CD4-positive, alpha-beta T cell treated with Interleukin-12 subunit alpha and Interleukin-12 subunit beta, for 1 hour (primary cell): ENCODE measurements at regions not wholly inside any gene's neighbourhood (a gene's known extent, or its start where the extent isn't known, plus 50 kb on each side); places are given as distances from the start of the nearest gene placed in this dataset.
"Not testable (repeated sequence)": the region's sequence is repeated elsewhere in the genome, so short reads cannot be mapped to it uniquely, and the experiment has no call there.

Experiments
- DNase-seq: peaks from one replicate; pipeline ENCODE4 v3.0.0-alpha.2; 2020

DNA sequence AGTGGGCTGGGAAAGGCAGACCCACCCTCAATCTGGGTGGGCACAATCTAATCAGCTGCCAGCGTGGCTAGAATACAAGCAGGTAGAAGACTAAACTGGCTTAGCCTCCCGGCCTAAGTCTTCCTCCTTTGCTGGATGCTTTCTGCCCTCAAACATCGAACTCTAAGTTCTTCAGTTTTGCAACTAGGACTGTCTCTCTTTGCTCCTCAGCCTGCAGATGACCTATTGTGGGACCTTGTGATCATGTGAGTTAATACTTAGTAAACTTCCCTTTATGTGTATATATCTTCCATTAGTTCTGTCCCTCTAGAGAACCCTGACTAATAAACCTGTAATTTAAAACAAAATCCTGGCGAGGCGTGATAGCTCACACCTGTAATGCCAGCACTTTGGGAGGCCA is 51.8 kb upstream of the SLC39A8 start:
- DNase-seq = not testable (repeated sequence)

DNA sequence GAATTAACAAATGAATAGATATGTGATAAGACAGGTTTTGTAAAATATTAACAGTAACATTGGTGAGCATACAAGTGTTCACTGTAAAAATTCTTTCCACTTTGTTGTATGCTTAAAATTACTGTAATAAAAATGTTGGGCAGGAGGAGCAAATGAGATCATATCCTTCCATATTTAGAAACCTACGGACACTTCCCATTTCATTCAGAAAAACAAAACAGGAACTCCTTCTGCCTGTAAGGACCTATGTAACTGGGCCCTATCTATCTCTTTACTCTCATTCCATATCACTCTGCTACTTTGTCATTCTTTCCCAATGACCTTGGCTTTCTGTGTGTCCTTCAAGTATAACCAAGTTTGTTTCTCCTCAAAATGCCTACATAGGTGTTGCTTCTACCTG is 53.7 kb upstream of the SLC39A8 start:
- no peak for DNase-seq

DNA sequence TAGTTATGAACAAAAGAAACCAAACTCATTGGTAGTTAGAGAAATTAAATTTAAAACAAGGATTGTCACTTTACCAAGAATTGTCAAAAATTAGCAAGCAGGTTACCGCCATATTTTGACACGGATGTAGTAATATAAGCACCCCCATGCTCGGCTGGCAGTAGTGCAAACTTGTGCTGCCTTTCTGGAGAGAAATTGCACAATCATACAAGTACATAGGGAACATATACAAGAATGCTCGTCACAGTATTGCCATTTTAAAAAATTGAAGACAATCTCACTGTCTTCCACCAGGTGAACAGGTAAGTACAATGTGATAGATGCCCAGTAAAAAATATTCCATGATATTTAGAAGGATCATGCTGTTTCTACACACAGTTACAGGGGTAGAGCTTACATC is 55.6 kb upstream of the SLC39A8 start:
- no peak for DNase-seq

DNA sequence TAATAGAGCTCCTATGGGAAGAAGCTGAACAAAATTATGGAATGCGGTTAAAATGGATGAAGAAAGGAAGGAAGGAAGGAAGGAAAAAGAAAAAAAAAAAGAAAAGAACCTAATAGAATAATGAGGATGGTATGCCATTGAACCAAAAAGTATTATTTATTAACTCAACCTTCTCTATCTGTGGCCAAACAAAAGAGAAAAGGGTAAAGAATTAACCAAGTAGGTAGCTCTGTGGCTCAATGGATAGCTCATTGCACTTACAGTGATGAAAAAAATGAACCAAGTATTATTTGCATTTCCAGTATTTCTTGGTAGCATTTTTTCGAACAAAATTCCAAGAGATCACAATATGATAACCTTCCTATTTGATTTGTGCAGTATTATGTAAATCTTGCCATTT is 56.9 kb upstream of the SLC39A8 start:
- no peak for DNase-seq

DNA sequence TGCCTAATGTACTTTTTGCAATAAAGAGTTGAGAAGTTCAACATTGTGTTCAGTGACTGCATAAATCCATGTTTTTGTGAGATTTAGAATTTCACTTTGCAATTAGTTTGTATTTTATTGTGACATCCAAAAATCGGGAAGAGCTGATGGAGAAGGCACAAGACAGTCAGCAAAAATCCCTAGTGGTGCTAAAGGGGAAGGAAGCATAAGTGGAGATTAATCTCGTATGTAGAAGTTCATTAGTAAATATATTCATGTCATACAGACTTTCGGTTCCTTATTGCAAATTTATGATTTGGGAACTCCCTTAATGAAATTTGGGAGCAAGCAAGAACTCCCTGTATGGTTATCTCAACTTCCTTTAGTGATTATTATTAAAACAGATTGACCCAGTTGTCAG is 57.8 kb upstream of the SLC39A8 start:
- no peak for DNase-seq

DNA sequence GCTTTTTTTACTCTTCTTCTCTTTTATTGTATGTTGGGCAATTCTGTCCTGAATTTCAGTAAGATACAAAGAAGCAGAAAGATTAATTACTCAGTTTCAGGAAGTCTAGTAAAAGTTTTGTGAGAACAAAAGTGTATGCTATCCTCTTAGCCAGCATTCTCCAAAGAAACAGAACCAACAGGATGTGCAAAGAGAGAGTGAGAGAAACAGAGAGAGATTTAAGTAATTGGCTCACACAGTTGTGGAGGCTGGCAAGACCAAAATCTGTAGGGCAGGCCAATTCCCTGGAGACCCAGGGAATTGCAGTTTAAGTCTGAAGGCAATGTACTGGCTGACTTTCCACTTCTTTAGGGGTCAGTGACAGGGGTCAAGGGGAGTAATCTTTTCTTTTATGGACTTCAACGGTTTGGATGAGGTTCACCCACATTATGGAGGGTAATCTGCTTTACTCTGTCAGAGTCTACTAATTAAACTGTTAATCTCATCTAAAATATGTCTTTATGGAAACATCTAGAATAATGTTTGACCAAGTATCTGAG is 59.2 kb upstream of the SLC39A8 start:
- DNase-seq = no peak

DNA sequence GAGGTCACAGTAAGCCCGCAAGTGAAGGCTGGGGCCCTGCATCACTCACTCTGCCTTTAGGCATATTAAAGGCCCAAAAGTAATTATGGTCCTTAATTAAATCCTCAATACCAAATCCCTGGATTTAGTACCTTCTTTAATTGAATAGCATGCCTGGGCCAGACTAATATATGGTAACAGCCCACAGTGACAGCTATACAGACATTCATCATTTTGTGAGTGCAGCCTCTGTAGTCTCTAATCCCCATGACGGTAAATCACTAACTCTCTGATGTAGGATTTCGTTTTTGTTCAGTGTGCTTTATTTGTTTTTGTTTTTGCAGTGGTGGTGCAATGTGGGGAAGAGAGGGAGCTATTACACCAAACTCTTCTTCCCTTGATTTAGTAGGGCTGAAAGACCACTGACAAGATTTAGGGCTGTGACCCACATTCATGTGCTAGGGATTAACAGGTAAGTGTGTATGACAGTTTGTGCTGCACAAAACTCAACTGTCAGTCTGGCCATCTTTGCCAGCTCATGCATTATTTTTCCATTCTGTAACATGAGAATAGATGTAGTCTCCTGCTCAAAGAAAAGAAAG is 60.6 kb upstream of the SLC39A8 start:
- DNase-seq = no peak

DNA sequence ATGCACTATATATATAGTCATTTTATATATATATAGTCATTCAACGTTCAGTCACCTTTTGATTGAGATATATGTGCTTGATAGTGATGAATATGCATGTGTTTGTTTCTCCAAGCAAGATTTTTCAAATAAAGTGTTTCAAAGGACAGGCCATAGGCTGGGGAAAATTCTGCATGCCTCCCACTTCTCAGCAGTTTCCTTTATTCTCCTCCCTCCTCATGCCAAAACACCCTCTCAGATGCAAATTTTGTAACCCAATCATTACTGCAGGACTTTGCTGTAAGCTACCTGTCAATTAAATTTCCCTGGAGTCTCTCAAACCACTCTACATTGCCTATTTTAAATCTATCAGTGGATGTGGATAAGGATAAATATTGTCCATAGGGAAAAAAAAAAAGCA is 65.6 kb upstream of the SLC39A8 start:
- not testable (repeated sequence) for DNase-seq

DNA sequence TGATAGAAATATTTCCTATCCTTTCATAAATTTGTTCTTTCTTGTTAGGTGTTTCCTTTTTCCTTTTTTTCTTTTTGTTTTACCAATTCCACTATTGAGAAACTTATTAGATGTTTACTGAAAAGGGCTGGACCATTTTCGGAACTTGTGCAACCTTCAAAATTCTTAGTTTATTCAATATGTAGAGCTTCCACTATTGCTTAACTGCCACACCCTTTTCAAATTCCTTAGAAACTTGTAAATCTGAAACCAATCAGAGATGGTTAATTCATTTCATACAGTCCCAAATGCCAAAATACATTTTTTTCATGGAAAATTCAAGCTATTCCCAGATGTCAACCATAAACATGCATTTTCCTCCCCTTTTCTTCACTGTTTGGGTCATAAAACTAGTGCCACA is 66.1 kb upstream of the SLC39A8 start:
- no peak for DNase-seq

DNA sequence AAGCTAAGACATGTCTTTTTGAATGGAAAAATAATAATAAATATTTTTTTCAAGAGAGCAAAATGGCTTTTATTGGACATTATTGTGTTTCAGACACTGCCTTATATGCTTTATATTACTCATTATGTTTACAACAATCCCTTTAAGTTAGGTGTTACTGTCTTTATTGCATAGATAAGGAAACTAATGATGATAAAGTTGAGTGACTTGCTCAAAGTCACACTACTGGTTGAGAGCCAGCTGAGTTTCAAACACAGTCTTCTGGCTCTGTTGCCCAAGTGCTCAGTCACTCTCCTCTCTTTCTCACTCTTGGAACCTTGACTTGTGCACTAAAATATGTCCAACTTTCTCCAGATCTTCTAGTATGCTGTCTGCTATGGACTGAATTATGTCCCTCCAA is 71.5 kb upstream of the SLC39A8 start:
- no peak for DNase-seq

DNA sequence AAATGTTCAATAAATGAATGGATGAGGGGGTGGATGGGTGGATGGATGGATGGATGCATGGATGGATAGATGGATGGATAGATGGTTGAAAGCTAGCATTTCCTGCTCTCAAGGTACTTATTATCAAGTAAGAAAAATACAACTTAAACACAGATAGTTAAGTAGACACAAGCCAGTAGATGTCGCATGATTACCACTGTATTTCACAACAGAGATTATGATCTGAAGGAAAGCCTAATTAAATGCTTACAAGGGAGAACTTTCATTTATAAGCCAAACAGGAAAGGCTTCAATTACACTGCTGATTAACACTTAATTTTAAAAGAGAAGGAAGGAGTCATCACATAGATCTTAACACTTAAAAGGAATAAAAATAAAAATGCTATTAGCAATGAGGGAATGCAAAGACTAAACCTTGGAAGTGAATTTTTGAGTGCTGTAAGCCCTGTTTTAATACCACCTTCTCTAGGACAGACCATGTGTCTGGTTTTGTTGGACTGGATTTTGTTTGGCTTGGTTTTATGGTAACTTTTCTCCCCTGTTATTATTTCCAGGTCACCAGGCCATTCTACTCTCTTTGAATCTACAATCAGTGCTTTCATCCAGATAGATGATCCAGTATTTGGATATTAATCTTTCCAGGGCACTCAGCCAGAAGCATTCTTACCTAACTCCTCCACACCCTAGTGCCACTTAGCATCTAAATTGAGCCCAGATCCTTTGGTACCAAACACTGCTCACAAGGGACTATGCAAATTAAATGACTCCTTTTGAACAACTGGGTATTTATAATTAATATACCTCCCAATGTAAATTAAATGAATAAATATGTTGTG is 75.5 kb upstream of the SLC39A8 start:
- DNase-seq = peak; percentile 15

DNA sequence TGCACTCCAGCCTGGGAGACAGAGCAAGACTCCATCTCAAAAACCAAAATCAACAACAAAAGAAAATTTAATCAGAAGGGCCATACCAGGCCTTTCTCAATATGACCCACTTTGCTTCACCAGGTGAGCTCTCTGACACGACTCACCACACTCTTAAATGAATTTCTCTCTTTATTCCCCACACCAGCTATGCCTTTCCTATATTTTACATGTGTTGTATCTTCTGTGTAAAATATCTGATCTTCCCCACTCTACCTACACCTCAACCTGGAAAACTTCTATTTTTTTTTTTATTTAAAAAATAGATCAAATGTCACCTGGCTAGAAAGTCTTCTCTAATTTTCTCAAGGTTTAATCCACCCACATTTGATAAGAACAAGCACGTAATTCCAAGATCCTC is 77.6 kb upstream of the SLC39A8 start:
- DNase-seq = no peak

DNA sequence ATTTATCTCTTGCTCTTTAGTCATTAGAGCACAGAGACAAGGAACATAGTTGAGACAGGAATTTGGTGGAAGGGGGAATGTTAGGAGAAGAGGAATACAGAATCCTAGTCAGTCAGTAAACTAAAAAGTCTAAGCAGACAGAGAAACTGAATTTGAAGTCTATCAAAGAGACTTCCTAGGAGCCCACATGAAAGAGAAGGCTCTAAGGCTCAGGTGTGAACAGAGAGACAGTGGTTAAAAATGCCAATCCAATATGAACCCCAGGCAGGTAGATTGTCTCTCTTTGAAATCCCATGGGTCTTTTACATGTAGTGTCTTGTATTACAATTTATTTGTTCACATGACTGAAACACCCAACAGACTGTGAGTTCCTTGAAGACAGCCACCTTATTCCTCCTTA is 77.8 kb upstream of the NFKB1 start:
- DNase-seq = no peak

DNA sequence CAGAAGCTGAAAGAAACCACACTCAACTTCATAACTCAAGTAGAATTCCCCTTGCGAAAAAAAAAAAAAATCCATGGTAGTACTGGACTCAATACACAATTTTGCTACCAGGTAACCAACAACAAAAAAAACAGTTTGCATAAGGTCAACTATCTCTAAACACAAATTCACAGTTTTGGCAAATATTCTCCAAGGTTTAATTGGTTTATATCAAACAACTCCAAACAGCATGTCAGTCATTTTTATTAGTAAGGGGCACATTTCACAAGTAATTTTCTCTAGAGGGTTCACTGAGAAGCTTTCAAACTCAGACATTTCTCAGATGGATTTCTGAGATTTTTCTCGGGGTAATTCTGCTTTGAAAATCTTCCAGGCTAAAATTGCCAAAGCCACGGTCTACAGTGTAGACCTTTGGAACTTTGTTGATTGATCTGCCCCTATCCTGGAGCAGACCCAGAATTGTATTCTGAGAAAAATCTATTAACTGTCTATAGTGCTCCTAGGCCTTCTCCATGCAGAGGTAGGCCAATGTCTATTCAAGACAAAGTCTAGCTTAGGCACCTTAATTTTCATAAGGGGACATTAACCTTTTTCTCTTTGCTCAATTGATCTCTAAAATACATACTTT is 73.7 kb upstream of the NFKB1 start:
- no peak for DNase-seq

DNA sequence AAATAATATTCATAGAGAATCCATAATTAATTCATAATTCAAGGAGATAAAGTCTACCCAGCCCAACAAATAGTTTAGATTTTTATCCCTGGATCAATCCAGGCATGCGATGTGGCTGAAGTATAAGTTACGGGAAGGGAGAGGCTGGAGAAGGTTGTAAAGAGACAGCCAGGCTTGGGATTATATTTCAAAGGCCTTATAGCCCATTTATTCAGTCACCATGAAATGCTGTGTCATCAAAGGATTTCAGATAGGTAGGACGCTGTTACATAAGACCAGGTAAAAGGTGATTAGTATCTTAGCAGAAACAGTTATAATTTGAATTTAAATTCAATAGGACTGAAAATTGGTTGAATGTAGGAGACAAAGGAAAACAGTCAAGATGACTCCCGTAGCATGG is 73.0 kb upstream of the NFKB1 start:
- no peak for DNase-seq

DNA sequence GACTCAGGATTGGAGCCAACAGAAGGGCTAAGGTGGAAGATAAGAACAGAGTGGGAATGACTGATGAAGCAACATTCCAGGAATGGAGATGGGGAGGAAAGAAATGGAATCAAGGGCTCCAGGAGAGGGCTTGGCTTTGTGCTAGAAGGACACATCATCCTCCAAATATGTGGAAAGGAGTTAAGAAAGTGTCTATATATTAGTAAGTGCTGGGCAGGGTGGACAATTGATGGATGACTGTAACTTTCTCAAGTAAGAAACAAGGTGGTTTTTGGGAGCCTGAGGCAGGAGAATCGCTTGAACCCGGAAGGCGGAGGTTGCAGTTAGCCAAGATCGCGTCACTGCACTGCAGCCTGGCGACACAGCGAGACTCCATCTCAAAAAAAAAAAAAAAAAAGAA is 71.6 kb upstream of the NFKB1 start:
- no peak for DNase-seq

DNA sequence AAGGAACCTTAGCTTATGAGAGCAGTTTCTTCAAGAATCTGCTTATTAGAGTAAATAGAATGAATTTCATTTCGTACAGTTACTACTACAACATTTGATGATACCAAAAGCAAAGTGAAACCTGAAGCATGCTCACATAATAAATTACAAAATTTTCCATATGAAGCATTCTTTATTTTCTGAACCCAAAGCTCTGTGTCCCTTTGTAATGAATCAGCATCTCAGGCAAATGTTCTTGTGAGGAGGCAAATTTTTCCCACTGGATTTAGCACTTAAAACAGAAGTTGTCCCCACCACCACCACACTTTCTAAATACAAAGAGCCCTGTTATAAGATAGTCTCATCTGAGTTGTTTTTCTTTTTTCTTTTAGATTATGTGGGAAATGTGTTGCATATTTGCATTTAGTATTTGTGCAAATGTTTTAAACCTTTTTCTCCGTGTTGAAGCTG is 70.7 kb upstream of the NFKB1 start:
- DNase-seq = no peak

DNA sequence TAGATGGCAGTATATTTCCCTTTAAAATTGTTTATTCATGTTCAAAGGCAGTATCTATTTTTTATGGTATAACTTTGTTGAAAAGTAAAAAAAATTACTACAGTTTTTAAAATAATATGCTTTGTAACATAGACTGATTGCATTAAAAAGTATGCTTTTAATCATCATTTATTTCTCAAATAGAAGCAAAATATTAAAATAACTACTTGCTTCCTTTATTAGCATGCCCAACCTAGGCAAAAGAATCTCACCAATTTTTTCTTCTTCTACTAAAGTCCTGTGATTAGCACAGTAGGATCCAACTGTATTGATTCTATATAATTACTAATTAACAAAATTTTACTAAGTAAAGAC is 69.6 kb upstream of the NFKB1 start:
- no peak for DNase-seq

DNA sequence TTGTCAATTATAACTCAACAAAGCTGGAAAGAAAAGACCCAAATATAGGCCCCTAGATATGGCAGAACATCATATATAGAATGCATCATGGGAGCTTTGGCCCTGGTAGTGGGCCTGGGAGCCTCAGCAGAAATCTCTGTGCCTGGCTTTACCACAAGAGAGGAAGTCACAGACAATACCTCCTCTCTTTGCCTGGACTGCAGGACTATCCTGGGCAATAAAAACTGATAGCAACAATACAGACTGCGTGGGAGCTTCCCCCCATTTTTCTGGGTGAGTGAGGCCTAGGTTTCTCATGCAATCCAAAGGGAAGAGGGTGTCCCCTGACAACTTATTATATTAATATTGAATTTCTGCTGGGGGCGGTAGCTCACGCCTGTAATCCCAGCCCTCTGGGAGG is 64.0 kb upstream of the NFKB1 start:
- DNase-seq = no peak

DNA sequence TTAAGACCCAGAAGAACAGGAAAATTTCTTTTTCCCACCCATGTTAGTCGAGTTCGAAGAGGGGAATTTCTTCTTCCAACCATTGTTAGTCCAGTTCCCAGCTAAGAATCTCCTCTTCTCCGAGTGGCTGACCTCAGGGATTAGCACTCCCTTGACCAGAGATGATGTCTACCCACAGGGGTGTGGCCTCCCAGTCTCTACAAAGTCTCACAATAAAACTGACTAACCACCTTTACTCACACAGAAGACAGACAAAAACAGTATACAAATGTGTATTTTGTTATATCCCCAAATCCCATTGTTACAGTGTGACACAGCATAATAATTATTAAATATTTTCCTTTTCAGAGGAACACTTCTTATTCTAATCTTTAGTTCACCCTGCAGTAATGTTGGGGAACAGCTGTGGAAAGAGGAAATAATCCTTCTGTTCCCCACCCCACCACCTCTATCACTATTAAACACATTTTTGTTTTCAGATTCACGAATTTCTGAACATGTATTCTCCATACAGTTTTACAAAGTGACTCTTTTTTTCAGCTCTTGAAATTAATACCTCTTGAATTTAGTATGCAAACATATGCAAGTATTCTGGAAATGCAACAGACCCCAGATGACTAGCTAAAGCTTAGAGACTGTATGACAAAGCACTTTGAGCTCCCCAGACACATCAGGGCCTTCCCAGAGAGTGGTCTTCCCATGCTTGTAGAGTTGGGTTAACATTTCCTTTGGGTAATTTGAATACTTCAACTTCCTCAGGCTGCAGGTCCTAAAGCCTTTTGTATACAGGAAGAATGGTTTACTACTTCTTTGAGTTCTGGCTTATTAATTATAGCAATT is 62.5 kb upstream of the NFKB1 start:
- no peak for DNase-seq

DNA sequence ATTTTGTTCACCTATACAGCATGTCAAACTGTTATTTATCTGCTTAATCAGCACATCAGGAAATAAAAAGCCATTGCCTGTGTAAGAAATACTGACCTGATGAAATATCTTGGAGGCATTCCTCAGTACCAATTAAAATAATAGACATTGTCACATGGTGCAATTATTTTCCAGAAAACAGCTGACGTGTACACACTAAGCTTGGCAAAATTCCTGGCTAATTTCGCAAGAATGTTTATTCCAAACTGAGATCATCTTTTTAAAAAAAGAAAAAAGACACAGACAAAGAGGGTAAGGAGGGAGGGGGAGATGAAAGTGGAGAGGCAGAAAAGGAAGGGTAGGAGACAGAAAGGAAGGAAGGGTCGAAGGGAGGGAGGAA is 61.9 kb upstream of the NFKB1 start:
- no peak for DNase-seq

DNA sequence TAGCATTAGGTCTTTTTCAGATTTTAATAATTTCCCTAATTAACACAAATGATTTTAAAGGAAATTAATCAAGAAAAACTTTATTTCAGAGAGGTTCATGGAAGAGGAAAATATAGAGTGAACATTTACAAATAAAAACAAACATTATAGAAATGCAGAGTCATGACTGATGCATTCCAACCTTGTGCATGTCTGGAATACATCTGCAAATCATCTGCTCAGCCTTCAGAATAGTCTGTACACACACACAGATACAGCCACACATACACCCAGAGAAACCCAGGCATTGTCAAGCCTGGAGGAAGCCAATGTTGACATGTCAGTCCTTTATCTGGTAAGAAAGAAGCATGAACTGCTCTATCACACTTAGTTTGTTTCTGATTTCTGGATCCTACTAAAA is 61.3 kb upstream of the NFKB1 start:
- no peak for DNase-seq

DNA sequence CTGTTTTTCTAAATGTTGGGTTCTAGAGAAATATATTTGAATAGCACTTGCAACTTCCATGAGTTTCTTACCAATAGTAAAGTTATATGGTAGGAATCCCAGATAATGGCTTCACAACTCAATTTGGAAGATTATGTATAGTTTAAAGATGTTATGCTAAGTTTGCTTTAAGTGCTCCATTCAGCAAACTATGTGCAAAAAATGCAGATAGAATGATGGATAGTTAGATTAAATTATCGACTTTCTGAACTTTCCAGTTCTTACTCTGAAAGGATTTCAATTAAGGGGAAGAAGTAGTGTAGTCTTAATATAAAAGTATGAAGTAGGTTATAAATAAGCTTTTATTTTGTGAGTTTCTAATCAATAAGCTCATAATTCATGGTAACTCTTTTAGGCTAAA is 60.7 kb upstream of the NFKB1 start:
- no peak for DNase-seq
